ENCODE measurements at regions not wholly inside any gene's neighbourhood (a gene's known extent, or its start where the extent isn't known, plus 50 kb on each side); places are given as distances from the start of the nearest gene placed in this dataset.

DNA sequence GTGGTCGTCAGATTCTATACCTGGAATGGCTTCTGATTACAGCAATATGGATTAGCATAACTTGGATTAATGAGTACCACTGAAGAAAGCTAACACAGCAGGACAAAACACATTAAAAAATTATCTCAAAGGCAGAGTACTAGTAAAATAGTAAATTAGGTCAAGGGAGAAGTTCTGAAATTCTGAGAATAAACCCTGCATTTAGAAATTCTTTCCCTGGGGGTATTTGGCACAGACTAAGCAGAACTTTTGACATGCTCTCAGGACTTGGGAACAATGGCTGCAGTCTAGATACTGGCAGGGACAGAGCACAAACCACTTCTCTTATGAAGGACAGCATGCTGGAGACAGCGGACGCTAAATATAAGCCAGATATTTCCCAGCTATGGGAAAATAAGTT lies 85.6 kb upstream of the GRIA4 start:
- in situ Hi-C loops (cut with HindIII; ENCODE audit: low pct_unique_long_range_greater_than_20kb, low sequenced_read_pairs) (no loop called here), intact Hi-C loops (cut with micrococcal nuclease; ENCODE audit: unreplicated experiment) (no loop called here)
- Histone ChIP-seq H3K9me3 (ENCODE audit: control insufficient read depth, insufficient read depth, low read depth, low read length) (no peaks in the 10 kb centered on the region), H3K4me1 (ENCODE audit: control insufficient read depth, insufficient read depth, low read length) (no peaks in the 10 kb centered on the region), H3K27ac (ENCODE audit: low read length) (no peak overlapping the region), H3K36me3 (ENCODE audit: control insufficient read depth, insufficient read depth, low read length) (no peaks in the 10 kb centered on the region), H3K27me3 (ENCODE audit: control insufficient read depth, insufficient read depth, low read length) (no peaks in the 10 kb centered on the region), H3K4me3 (ENCODE audit: low read depth in 2 of 2, low read length in 2 of 2) (no peak overlapping the region)
- DNase-seq (ENCODE audit: low read depth, low spot score) (no peak), ATAC-seq (no peak)
- ChIA-PET CTCF (no interaction called here), POLR2A (interaction anchor here (0.6 kb wide), 1 partner anchor 338 kb away, joined by 3 read pairs; no protein-coding TSS in a partner anchor)
- no TSS peak for BruUV-seq (replicated peaks)
- TF ChIP-seq SIN3A (IDR thresholded peaks at IDR 0.05; ENCODE audit: borderline replicate concordance, insufficient read depth, low read depth, low read length) (no peak), TCF7L2 (IDR thresholded peaks at IDR 0.05; ENCODE audit: low read depth, low read length) (no peak), POLR2AphosphoS5 (IDR thresholded peaks at IDR 0.05; ENCODE audit: low read depth, low read length) (no peak)
- TF ChIP-seq, protein P1, sequence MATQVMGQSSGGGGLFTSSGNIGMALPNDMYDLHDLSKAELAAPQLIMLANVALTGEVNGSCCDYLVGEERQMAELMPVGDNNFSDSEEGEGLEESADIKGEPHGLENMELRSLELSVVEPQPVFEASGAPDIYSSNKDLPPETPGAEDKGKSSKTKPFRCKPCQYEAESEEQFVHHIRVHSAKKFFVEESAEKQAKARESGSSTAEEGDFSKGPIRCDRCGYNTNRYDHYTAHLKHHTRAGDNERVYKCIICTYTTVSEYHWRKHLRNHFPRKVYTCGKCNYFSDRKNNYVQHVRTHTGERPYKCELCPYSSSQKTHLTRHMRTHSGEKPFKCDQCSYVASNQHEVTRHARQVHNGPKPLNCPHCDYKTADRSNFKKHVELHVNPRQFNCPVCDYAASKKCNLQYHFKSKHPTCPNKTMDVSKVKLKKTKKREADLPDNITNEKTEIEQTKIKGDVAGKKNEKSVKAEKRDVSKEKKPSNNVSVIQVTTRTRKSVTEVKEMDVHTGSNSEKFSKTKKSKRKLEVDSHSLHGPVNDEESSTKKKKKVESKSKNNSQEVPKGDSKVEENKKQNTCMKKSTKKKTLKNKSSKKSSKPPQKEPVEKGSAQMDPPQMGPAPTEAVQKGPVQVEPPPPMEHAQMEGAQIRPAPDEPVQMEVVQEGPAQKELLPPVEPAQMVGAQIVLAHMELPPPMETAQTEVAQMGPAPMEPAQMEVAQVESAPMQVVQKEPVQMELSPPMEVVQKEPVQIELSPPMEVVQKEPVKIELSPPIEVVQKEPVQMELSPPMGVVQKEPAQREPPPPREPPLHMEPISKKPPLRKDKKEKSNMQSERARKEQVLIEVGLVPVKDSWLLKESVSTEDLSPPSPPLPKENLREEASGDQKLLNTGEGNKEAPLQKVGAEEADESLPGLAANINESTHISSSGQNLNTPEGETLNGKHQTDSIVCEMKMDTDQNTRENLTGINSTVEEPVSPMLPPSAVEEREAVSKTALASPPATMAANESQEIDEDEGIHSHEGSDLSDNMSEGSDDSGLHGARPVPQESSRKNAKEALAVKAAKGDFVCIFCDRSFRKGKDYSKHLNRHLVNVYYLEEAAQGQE (IDR thresholded peaks at IDR 0.05; ENCODE audit: insufficient read depth in 1 of 2, low read depth in 2 of 2, low read length in 1 of 2) = no peak
- TF ChIP-seq, protein P2, sequence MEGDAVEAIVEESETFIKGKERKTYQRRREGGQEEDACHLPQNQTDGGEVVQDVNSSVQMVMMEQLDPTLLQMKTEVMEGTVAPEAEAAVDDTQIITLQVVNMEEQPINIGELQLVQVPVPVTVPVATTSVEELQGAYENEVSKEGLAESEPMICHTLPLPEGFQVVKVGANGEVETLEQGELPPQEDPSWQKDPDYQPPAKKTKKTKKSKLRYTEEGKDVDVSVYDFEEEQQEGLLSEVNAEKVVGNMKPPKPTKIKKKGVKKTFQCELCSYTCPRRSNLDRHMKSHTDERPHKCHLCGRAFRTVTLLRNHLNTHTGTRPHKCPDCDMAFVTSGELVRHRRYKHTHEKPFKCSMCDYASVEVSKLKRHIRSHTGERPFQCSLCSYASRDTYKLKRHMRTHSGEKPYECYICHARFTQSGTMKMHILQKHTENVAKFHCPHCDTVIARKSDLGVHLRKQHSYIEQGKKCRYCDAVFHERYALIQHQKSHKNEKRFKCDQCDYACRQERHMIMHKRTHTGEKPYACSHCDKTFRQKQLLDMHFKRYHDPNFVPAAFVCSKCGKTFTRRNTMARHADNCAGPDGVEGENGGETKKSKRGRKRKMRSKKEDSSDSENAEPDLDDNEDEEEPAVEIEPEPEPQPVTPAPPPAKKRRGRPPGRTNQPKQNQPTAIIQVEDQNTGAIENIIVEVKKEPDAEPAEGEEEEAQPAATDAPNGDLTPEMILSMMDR (IDR thresholded peaks at IDR 0.05) = no peak

DNA sequence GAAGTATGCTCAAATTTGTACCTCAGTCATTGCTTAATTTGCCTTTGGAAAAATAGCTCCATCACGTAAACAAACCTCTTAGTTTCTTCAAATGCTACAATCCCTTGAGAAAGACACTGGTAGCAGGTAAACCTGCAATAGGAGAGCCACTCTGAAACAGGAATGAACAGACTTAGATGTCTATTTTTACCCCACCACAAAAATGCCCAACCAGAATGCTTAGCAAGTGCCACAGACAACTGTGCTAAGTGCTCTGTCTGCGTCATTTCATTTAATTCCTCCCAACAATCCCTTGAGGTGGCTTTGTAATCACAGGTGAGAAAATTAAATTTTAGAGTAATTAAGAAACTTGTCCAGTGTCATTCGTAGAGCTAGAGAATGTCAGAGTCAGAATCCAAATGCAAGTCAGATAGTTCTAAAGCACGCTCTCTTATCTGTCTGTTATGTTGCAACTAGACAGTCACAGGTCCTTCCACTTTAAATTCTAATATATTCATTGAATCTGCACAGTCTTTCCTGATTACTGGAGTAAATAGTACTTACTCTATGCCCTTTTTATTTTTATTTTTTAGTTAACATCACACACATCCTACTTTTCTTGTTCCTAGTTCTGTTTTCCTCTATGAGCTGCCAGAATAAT lies 89.0 kb upstream of the GRIA4 start:
- no peak overlapping the region for H3K27ac ChIP-seq (ENCODE audit: low read length)
- in situ Hi-C loops (cut with HindIII; ENCODE audit: low pct_unique_long_range_greater_than_20kb, low sequenced_read_pairs) = no loop called here
- H3K4me1 ChIP-seq (ENCODE audit: control insufficient read depth, insufficient read depth, low read length) = no peaks in the 10 kb centered on the region
- POLR2A ChIA-PET = no interaction called here
- no peaks in the 10 kb centered on the region for H3K27me3 ChIP-seq (ENCODE audit: control insufficient read depth, insufficient read depth, low read length)
- H3K4me3 ChIP-seq (ENCODE audit: low read depth in 2 of 2, low read length in 2 of 2) = no peak overlapping the region
- BruUV-seq (replicated peaks) = no TSS peak
- no peaks in the 10 kb centered on the region for H3K36me3 ChIP-seq (ENCODE audit: control insufficient read depth, insufficient read depth, low read length)
- intact Hi-C loops (cut with micrococcal nuclease; ENCODE audit: unreplicated experiment) = no loop called here
- no peak for TF ChIP-seq TCF7L2 (IDR thresholded peaks at IDR 0.05; ENCODE audit: low read depth, low read length)
- TF ChIP-seq, protein P1 (IDR thresholded peaks at IDR 0.05; ENCODE audit: insufficient read depth in 1 of 2, low read depth in 2 of 2, low read length in 1 of 2) = no peak
- TF ChIP-seq SIN3A (IDR thresholded peaks at IDR 0.05; ENCODE audit: borderline replicate concordance, insufficient read depth, low read depth, low read length) = no peak
- CTCF ChIA-PET = no interaction called here
- H3K9me3 ChIP-seq (ENCODE audit: control insufficient read depth, insufficient read depth, low read depth, low read length) = no peaks in the 10 kb centered on the region
- DNase-seq (ENCODE audit: low read depth, low spot score) (no peak), ATAC-seq (no peak)
